Fibroblast of skin of right quadriceps (primary cell): ENCODE measurements at regions not wholly inside any gene's neighbourhood (a gene's known extent, or its start where the extent isn't known, plus 50 kb on each side); places are given as distances from the start of the nearest gene placed in this dataset.

Experiments used
- DNase-seq: peaks from one replicate; pipeline ENCODE4 v3.0.0-alpha.2; 2013

DNA sequence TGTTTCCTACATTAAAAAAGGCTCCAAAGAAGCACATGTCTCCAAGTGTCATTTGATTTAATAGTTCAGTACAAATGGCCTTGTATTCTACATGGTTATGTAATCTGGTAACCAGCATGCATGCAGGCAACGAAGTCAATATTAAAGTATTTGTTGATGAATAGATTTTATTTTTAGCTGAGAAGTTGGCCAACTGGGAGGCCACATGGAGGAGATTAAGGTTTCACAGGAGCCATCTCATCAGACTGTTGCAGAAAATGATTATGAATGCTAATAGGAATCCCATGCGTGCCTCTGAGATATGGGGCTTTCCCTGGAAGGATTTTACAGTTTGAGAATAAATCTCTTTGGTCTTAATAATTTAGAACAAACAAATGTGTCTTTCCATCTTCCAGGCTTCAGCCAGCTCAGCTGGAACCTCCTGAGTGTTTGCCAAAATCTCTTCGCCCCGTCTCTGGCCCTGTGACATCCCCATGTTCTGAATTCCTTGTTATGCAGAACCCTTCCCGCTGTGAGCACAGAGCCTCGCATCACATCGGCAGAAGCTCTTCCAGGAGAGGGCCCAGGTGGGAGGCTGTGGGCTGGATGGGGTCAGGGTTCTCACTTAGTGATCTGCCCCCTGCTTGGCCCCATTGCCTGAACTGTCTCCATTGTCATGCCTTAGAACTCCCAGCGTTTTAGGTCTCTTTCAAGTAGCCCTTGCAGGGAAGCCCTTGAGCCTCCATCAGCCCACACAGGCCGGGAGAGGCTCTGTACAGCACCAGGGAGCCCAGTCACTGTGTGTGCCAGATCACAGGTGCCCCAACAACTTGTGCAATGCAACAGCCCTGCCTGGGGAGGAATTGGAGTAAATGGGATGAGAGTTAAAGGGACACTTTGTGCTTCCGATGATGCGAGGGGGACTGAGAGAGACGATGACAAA is 190.5 kb upstream of the TWIST2 start:
- peak; percentile 72 for DNase-seq

DNA sequence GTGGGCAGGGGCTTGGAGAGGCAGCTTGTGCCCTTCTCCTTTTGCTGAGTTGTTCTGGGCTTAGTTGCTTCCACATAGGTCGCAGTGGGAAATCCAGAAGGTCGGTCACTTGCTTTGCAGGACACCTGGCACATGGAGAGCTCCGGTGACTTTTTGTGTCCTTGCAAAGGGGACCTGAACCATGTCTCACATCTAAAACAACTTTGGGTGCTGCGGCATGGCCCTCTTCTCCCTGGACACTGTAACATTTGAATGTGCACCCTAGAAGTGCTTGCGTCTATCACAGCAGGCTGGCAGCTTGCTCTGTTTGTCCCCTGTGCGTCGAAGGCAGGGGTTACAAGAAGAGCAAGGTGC is 189.9 kb upstream of the TWIST2 start:
- no peak for DNase-seq

DNA sequence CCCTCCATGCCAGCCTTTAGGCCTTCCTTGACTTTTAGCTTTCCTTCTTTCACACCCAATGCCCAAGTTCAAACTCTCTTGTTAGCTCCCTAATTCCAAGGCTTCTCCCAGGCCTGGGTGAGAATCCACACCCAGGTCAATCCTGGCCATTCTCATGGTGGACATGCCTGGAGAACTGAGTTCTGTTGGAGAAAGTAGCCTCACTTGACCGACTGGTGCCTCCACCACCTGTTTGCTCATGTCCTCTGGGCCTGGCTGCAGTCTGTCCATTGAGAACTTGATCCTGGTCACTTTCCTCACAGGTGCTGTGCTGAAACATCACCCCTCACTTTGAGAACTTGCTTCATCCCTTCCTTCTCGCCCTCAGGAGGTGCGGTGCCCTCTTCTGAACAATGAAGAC is 189.1 kb upstream of the TWIST2 start:
- DNase-seq, result no peak

DNA sequence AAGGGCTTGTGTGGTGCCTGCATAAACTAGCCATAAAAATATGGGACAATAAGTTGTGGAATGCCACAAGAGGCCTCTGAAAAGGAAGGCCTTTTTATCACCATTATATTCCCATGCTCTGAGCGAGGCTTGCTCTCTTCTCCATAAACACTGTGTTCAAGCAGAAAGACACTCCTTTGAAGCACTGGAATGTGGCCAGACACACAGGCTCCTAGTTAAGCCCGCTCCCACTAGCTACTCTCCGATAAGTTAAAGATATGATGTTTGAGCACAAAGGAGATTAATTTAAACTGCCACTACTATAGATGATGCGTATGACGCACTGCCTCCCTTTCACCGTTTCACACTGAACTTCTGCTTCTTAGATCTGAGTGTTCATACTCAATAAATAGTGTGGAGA is 188.7 kb upstream of the TWIST2 start:
- DNase-seq, result no peak

DNA sequence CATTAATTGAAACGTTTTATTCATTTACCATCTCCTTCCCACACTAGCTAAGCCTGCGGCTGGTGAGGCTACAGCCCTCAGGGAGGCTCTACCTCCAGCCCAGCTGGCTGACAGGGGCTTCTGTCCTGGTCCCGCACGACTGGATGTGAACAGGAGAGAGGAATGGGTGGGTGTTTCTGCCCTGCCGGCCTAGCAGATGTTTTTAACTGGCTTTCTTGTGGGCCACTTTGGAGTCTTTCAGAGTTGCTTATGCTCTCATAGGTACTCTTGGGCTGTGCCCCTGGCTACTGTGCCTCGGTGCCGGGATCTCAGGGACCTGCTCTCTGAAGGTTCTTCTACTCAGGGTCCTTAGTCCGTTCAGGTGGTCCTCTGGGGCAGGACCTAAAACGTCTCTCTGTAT is 184.3 kb upstream of the TWIST2 start:
- DNase-seq, result no peak

DNA sequence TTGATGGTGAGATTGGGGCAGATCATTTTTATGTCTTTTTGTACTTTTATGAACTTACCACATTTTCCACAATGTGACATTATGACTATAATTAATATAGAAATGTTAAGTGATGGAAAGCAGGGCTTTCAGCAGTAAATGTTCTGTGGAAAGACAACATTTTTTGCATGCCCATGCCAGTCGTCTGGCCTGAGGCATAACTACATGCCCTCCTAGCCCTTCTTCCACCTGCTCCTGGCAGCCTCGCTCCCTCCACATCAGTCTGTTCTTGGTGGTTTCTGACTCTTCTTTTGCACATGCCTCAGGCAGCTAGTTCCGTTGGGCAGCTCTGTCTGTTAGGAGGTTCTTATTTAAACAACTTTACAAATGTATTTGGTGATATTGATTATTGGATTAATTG is 182.0 kb upstream of the TWIST2 start:
- no peak for DNase-seq

DNA sequence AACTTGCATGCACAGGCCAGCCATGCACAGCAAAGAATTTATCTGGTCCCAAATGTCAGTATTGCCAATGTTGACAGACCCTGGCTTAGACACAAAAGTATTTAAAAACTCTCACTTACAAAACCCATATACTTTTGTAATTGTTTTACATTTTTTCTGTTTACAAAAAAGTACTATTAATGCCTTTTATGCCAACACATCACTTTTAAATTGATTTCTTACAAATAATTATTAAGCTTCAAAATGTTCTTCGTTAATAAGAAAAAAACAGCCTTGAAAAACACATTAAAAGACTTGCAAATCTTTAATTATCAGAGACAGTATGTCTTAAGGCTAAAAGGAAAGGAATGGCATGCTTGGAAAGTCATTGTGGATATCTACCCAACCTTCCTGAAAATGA is 181.3 kb upstream of the TWIST2 start:
- DNase-seq, result no peak

DNA sequence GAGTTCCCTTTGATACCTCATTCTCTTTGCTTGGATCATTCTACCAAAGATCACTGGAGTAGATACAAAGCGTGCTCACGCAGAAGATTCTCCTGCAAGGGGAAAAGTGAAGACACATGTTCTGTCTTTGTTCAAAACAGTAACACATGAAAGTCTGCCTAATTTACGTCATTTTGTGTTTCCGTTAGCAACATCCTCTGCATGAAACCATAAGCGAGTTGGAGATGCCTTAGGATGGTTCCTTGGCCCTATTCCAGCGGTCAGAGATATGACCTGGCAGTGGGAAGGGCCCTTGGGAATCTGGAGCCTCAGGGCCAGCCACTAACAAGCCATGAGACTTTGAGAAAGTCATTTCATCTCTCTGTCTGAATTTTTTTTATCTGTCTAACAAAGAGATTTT is 180.9 kb upstream of the TWIST2 start:
- peak; percentile 79 for DNase-seq

DNA sequence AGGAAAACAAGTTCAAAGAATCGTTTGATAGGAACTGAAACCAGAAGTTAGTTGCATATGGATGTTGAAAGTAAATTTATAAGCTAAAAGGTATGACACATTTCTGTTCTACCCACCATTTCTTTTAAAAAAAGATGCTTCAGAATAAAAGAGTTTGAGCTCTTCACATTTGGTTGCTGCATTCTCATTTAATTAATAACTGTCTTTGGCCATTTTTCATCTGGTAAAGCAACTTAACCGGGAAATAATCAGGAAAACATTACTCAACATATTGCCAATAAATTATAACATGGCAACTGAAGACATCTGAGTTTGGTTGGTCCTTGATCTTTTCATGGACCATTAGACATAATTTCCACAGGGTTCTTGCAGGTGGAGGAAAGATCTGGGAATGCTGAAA is 180.2 kb upstream of the TWIST2 start:
- DNase-seq, result peak; percentile 31

DNA sequence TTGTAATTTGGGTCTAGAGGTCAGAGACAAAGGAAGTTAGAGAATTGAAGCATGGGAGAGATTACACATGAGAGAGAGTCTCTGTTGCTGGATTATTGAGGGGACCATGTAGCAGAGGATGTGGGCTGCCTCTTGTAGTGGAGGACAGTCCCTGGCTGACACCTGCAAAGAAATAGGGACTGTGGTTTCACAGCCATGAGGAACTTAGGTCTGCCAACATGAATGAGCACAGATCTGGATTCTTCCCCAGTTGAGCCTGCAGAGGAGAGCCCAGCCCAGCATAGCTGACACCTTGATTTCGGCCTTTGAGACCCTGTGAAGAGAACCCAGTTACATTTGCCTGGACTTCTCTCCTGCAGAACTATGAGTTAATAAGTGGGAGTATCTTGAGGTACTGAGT is 179.5 kb upstream of the TWIST2 start:
- no peak for DNase-seq

DNA sequence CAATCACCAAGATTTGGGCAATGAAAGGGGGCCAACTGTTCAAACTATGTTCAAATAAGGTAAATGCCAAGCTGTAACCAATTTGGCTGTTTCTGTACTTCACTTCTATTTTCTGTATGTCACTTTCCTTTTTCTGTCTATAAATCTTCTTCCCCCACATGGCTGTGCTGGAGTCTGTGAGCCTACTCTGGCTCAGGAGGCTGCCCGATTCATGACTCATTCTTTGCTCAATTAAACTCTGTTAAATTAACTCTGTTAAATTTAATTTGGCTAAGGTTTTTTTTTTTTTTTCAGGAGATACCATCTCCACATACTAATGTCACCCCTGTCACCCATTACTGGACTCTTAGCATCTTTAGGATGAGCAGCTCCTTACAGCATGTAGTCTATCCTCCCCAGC is 178.8 kb upstream of the TWIST2 start:
- DNase-seq, result peak; percentile 35

DNA sequence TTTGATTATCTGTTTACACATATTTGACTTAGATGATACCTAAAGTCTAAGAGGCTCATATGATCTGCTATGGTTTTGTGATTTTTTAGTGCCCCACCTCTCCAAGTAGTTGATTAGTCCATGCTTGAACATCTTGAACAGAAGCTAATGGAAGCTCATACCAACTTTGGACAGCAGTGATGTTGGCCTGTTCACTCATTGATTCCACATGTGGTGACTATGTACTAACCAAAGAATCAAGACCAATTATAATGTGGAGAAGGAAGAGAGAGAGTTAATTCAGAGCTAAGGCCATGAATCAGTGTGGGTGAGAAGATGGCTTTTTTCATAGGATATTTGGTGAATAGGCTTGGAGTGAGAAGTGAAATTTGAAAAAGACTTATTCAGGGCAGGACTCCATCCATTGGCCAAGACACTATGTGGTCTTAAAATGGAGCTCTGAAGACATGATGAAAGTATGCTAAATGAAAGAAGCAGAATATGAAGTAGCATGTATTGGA is 178.3 kb upstream of the TWIST2 start:
- no peak for DNase-seq

DNA sequence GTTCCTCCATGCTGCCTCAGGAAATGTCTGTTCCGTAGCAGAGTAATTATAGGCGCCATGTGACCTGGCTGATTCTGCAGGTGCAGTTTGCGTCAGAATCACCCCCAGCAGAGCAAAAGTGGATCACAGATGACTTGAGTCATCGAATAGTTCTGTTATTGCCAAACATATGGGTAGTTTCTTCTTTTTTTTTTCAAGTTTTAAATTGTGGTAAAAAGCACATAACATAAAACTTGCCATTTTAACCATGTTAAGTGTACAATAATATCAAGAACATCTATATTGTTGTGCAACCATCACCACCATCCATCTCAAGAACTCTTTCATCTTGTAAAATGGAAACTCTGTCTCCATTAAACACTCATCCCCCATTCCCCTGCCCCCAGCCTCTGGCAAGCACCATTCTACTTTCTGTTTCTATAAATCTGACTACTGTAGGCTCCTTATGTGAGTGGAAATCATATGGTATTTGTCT is 177.7 kb upstream of the TWIST2 start:
- DNase-seq, result peak; percentile 77

DNA sequence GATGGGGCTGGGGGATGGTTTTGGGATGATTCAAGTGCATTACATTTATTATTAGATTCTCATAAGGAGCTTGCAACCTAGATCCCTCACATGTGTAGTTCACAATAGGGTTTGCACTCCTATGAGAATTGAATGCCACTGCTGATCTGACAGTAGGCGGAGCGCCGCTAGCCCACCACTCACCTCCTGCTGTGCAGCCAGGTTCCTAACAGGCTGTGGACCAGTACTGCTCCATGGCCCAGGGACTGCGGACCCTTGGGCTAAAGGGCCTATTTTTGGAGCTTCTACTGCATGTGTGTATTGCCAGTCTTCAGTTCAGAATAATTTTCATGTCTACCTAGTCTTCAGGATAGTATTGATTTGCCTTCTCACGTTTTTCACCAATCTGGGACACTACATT is 165.3 kb upstream of the TWIST2 start:
- no peak for DNase-seq

DNA sequence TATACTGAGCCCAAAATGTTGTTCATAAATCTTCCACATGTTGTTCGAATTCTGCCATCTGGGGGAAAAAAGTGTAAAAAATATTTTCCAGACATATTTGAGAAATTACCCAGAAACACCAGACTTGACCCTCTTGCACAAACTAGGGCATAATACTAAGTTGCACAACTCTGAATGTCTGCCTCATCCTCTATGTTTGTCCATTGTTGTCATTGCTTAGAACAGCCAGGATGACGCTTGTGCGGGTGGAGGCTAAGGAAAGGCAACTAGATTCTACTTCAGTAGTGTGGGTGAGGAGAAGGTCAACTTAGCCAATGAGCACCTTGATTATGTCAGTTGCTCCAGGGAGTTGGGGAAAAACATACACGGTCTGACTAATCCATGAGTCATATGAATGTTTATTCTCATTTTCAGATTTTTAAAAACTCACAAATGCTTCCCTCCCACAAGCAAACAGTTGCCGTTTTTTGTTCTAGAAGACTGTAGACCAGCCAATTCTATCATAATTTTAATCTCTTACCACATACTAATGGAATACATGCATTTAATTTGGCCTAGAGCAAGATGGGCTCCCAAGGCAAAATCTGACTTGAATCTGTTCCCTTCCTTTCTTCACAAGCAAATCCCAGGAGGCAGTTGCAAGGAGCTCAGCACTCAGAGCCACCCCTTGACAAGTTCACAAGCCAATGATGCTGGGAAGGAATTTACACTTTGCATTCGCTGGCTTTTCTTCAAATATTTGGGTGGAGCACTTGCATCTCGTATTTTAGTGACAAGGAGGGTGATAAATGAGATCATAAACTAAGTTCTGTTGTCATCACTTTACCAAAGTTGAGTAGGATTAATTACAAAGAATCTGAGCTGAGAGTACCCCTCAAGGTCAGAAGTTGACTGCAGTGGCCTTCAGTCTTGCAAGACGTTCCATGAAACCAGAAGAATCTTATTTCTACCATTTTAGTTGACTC is 163.2 kb upstream of the TWIST2 start:
- DNase-seq, result peak; percentile 98

DNA sequence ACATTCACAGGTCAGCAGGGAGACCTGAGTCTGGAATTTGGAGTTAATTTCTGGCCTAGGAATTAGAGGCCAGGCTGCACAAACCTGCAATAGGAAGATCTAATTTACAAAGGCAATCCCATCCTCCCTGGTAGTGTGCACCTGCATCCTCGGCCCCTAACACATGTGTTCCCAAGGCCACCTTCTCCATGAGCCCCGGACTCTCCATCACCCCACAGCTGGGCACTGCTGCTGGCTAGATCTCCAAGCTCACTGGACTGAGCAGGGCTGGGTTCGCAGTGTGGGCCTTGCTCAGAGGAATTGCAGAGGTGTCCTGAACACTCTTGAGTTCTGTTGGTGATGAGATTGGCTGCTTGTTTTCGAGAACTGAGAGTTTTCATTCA is 162.6 kb upstream of the TWIST2 start:
- no peak for DNase-seq

DNA sequence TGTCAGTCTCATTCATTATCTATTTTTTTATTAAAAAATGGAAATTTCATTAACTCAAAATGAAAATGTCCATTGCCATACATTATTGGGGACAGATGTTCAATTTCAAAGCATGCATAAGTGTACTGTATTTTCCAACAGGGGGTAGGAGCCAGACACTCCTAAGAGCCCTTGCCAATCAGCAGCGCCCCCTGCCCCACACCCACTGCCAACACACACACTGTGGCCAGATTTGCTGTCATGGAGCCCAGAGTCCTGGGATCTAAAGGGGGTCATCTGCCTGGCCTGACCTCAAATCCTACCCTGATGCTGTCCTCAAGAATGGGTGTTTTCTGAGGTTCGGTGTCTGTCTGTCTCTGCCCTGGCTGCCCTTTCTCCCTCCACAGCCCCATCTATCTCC is 162.2 kb upstream of the TWIST2 start:
- DNase-seq, result no peak

DNA sequence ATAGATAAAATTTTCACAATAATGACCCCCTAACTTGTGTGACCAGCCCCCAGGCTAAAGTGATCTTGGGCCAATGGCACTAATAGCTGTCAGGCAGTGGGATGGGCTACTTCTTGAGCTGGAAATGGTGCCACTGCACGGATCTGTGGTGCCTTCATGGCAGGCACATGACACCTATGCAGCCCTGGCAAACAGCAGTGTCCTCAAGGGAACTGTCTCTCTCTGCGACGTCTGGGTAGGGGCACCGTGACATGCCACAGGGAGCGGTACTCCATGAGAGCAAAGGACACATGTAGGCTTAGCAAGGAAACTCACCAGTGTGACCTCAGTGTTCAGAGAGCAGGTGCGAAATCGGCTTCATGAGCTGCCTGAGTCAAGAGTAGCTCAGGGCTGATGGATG is 161.7 kb upstream of the TWIST2 start:
- DNase-seq, result no peak

DNA sequence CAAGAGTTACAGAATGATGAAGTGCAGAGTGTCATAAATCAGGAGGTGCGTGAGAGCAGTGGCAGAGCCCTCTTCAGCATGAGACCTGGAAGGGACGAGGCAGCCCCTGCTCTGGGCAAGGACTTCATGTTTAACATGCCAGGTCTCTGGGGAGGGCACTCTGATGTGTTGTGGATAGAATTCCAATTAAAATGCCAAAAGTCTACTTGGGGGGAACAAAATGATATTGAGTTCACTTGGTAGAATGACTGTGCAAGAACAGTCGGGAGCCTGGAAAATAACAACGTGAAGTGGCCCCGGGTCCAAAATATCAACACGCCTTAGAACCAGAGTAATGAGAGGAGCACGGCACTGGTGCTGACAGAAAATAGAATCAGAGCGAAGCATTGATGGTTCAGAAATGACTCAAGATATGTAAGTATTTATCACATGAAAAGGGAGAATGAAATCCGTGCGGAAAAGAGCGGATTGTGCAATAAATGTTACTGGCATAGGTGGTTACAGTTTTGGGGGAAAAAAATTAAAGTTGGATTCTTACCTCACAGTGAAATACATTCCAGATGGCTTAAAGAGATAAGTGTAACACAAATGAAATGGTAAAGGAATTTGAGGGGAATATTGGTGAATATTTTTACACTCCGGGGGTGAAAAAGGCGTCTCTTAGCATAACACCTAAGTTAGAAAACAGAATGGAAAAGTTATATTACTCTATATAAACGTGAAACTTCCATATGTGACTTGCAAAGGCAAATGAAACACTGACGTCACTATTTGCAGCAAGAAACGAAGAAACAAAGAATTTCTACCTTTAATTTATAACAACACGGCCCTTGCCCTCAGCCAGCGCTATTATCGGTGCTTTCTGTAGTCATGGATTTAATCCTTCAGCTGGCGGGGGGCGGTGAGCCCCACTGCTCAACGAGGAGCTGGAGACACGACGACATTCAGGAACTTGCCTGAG is 159.4 kb upstream of the TWIST2 start:
- peak; percentile 92 for DNase-seq

DNA sequence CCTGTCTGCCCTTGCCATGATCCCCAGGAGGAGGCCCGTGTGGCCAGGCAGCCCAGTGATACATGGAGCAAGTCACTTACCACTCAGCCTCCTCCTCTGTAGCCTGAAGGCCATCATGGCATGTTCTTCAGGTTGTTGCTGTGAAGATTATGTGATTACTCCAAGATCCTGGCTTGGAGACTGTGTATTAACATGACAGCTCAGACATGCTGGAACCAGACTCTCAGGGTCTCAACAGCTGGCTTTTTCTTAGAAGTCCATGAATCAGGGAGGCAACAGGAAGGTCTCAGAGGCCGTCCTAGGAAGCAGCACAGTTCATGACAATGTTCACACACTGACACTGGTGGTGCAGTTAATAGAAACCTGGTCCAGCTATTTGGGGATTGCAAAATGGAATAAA is 158.6 kb upstream of the TWIST2 start:
- DNase-seq, result no peak

DNA sequence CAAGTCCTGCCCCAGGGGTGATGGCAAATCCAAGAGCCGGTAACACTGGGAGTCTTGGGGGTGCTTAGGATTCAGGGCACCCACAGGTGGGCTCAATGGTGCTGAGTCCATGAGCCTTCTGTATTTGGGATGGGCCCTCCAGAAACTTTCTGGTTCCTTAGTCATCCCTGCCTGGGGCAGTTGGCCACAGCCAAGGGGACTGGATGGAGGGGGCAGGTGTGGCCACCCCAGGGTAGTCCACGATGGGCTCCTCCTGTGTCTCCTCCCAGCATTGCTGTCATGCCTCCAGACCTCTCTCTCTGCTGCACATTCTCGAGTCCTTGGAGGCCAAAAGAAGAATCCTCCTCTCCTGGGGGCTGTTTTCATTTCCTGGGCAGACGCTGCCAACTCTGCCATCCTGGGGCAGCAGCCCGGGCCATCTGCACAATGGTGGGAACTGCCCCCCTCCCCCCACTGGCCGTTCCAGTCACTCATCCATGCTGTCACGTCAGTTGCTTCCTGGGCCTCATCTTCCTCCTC is 158.0 kb upstream of the TWIST2 start:
- DNase-seq, result no peak

DNA sequence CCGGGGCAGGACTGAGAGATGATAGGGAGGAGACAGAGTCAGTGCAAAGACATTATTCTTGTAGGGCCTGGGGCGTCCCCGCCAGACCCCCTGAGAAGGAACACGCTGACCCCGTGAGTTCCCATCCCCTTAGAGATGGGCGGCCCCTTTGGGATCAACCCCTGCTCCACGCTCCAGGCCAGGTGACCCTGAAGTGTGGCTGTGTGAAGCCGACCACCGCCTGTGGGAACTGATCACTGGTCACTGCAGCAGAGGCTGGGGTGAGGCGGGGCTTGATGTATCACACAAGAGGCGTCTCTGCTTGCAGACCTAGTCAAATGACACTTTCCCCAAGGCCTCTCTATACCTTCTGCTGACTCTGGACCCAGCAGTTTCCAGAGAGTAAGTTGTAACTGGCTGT is 157.4 kb upstream of the TWIST2 start:
- DNase-seq, result no peak
